Right forelimb (tissue), 1 donor: ENCODE measurements at regions not wholly inside any gene's neighbourhood (a gene's known extent, or its start where the extent isn't known, plus 50 kb on each side); places are given as distances from the start of the nearest gene placed in this dataset.

Source experiments
- DNase-seq: peaks from one replicate; pipeline ENCODE4 v3.0.0-alpha.2; 2018

- DNase-seq = no peak
These were observed 77.8 kb upstream of the MYL2 start for GRCh38 chr12:110998165-110998564.

GRCh38 chr12:110996415-110996814, 76.0 kb upstream of the MYL2 start:
- DNase-seq = no peak

- DNase-seq = no peak
These were observed 75.2 kb upstream of the MYL2 start for GRCh38 chr12:110995615-110996014.

- DNase-seq = no peak
These were observed 74.6 kb upstream of the MYL2 start for GRCh38 chr12:110995016-110995415.

- no peak for DNase-seq
These were observed 73.1 kb upstream of the MYL2 start for GRCh38 chr12:110993434-110993833.

- no peak for DNase-seq
These were observed 72.5 kb upstream of the MYL2 start for GRCh38 chr12:110992909-110993308.

GRCh38 chr12:110983811-110984210, 63.4 kb upstream of the MYL2 start:
- no peak for DNase-seq

GRCh38 chr12:110972866-110973265, 52.5 kb upstream of the MYL2 start:
- DNase-seq = no peak

- no peak for DNase-seq
These were observed 51.6 kb upstream of the MYL2 start for GRCh38 chr12:110971936-110972335.

- DNase-seq = no peak
These were observed 51.0 kb upstream of the MYL2 start for GRCh38 chr12:110971189-110971920.
